SK-N-SH (cell line): ENCODE measurements at regions not wholly inside any gene's neighbourhood (a gene's known extent, or its start where the extent isn't known, plus 50 kb on each side); places are given as distances from the start of the nearest gene placed in this dataset.

Experiments used
- CTCF ChIA-PET: fragments of 300-600, 350-600 bp; formaldehyde crosslinking; extraction: SDS; loops from one replicate; lab custom pipeline; 2021; lab: Yijun Ruan, JAX
- POLR2A ChIA-PET: fragments of 350-600 bp; sonication (Branson Sonifier 250); formaldehyde crosslinking; extraction: SDS; loops from one replicate; lab custom pipeline; 2020; ENCODE audit warnings: antibody characterized with exemption, inconsistent platforms; lab: Yijun Ruan, JAX
- DNase-seq: peaks from one replicate; pipeline ENCODE4 v3.0.0; 2012
- H2AFZ ChIP-seq: fragments of 200-600 bp; sonication (generic); 2 replicates; pipeline ENCODE4 v1.8.1; 2016; ENCODE audit warnings: antibody characterized with exemption, mild to moderate bottlenecking, low read depth
- H3F3A ChIP-seq: fragments of 200-600 bp; sonication (generic); replicated peaks from 2 replicates; pipeline ENCODE3; 2016; ENCODE audit warnings: antibody characterized with exemption, mild to moderate bottlenecking; ENCODE audit not compliant: insufficient read depth
- H3K27ac ChIP-seq, 2 experiments: fragments of 200-500 bp in 1 of 2; fragments of 200-600 bp in 1 of 2; sonication (Bioruptor generic) in 1 of 2; sonication (generic), shearing (Covaris generic) in 1 of 2; 2 replicates each; pipeline versions ENCODE4 v1.5.1 to v1.6.1; 2014 to 2016; ENCODE audit warnings: low read depth in 2 of 2, inconsistent platforms in 1 of 2, low read length in 1 of 2, mild to moderate bottlenecking in 1 of 2, mixed read lengths in 1 of 2
- H3K27me3 ChIP-seq: fragments of 200-600 bp; sonication (generic), shearing (Covaris generic); 2 replicates; pipeline ENCODE4 v1.6.1; 2016; ENCODE audit warnings: mixed run types; ENCODE audit not compliant: insufficient read depth
- H3K36me3 ChIP-seq, 2 experiments: fragments of 200-500 bp in 1 of 2; fragments of 200-600 bp in 1 of 2; sonication (Bioruptor generic) in 1 of 2; sonication (generic) in 1 of 2; replicated peaks in 1 of 2; 2 replicates each; pipeline versions ENCODE3 to v1.5.1; 2014 to 2016; ENCODE audit warnings: low read length in 1 of 2, mild to moderate bottlenecking in 1 of 2; ENCODE audit not compliant: insufficient read depth in 2 of 2, control insufficient read depth in 1 of 2
- H3K4me1 ChIP-seq, 2 experiments: fragments of 200-500 bp in 1 of 2; fragments of 200-600 bp in 1 of 2; sonication (Bioruptor generic) in 1 of 2; sonication (generic), shearing (Covaris generic) in 1 of 2; 2 replicates each; pipeline versions ENCODE4 v1.5.1 to v1.6.1; 2014 to 2016; ENCODE audit warnings: low read depth in 1 of 2, low read length in 1 of 2, mixed run types in 1 of 2; ENCODE audit not compliant: insufficient read depth in 2 of 2, control insufficient read depth in 1 of 2
- H3K4me2 ChIP-seq: fragments of 200-600 bp; sonication (generic), shearing (Covaris generic); 2 replicates; pipeline ENCODE4 v1.6.1; 2017; ENCODE audit warnings: mixed run types
- H3K4me3 ChIP-seq, 2 experiments: fragments of 200-500 bp in 1 of 2; fragments of 200-600 bp in 1 of 2; sonication (Bioruptor generic) in 1 of 2; sonication (generic), shearing (Covaris generic) in 1 of 2; 2 replicates each; pipeline versions ENCODE4 v1.5.1 to v1.8.1; 2014 to 2016; ENCODE audit warnings: low read depth in 2 of 2, inconsistent platforms in 1 of 2, low read length in 1 of 2, mild to moderate bottlenecking in 1 of 2, mixed read lengths in 1 of 2, moderate library complexity in 1 of 2
- H3K79me2 ChIP-seq: fragments of 200-600 bp; sonication (generic); 2 replicates; pipeline ENCODE4 v1.8.1; 2017; ENCODE audit warnings: mild to moderate bottlenecking; ENCODE audit not compliant: insufficient read depth
- H3K9ac ChIP-seq: fragments of 200-600 bp; sonication (generic); 2 replicates; pipeline ENCODE4 v1.6.1; 2017; ENCODE audit warnings: mixed run types
- H3K9me2 ChIP-seq: fragments of 200-600 bp; sonication (generic); 2 replicates; pipeline ENCODE4 v1.6.1; 2017; ENCODE audit warnings: mixed run types
- H3K9me3 ChIP-seq: fragments of 200-600 bp; sonication (generic); 2 replicates; pipeline ENCODE4 v1.6.1; 2017; ENCODE audit warnings: mixed run types, mild to moderate bottlenecking, moderate library complexity
- H4K20me1 ChIP-seq: fragments of 200-600 bp; sonication (generic); 2 replicates; pipeline ENCODE4 v1.6.1; 2017; ENCODE audit warnings: mild to moderate bottlenecking, mixed run types; ENCODE audit not compliant: insufficient read depth
- CHD2 ChIP-seq: fragments of 150-350 bp; IDR thresholded peaks from 2 replicates; pipeline ENCODE4 v1.6.1; 2018; ENCODE audit warnings: low read length; ENCODE audit not compliant: partially characterized antibody
- ELF1 ChIP-seq: IDR thresholded peaks from 2 replicates; pipeline ENCODE4 v1.4.0; 2012
- EP300 ChIP-seq, 2 experiments: IDR thresholded peaks; 2 replicates each; pipeline versions ENCODE4 v1.4.0 to v1.6.1; 2012; ENCODE audit warnings: borderline replicate concordance in 1 of 2, low read depth in 1 of 2, low read length in 1 of 2
- FOSL2 ChIP-seq: IDR thresholded peaks from 2 replicates; pipeline ENCODE4 v1.4.0; 2012; ENCODE audit warnings: low read depth, mild to moderate bottlenecking, moderate library complexity, borderline replicate concordance
- FOXJ3 ChIP-seq: sonication (generic); formaldehyde crosslinking; IDR thresholded peaks from 2 replicates; pipeline ENCODE4 v1.5.1; 2020; ENCODE audit warnings: mild to moderate bottlenecking, missing genetic modification reagents
- GABPA ChIP-seq: IDR thresholded peaks from 2 replicates; pipeline ENCODE4 v1.4.0; 2012; ENCODE audit warnings: low read depth, mild to moderate bottlenecking
- GATA2 ChIP-seq: sonication (generic); formaldehyde crosslinking; IDR thresholded peaks from 2 replicates; pipeline ENCODE4 v1.5.0; 2020; ENCODE audit warnings: mild to moderate bottlenecking, missing genetic modification reagents
- IRF3 ChIP-seq: fragments of 150-350 bp; IDR thresholded peaks from 2 replicates; pipeline ENCODE4 v1.6.1; 2016; ENCODE audit warnings: mild to moderate bottlenecking, low read depth, low read length
- NFIC ChIP-seq: IDR thresholded peaks from 2 replicates; pipeline ENCODE4 v1.4.0; 2012; ENCODE audit warnings: borderline replicate concordance
- RCOR1 ChIP-seq: fragments of 150-350 bp; IDR thresholded peaks from 2 replicates; pipeline ENCODE4 v1.6.1; 2017; ENCODE audit warnings: antibody characterized with exemption, low read length
- REST ChIP-seq: IDR thresholded peaks from 2 replicates; pipeline ENCODE4 v1.6.1; 2012; ENCODE audit warnings: mild to moderate bottlenecking, low read depth, low read length, moderate library complexity
- RFX5 ChIP-seq: IDR thresholded peaks from 2 replicates; pipeline ENCODE4 v1.6.1; 2012; ENCODE audit warnings: mild to moderate bottlenecking, improper control_type of control experiment, low read length
- RXRA ChIP-seq: IDR thresholded peaks from 2 replicates; pipeline ENCODE4 v1.4.0; 2012; ENCODE audit warnings: low read depth, mild to moderate bottlenecking, borderline replicate concordance
- SMC3 ChIP-seq: IDR thresholded peaks from 2 replicates; pipeline ENCODE4 v1.6.1; 2012; ENCODE audit warnings: low read depth, low read length, improper control_type of control experiment
- TAF1 ChIP-seq: IDR thresholded peaks from 2 replicates; pipeline ENCODE4 v1.6.1; 2012; ENCODE audit warnings: low read depth, mild to moderate bottlenecking, low read length, moderate library complexity, borderline replicate concordance
- TCF12 ChIP-seq: IDR thresholded peaks from 2 replicates; pipeline ENCODE4 v1.4.0; 2012
- TEAD4 ChIP-seq: IDR thresholded peaks from 2 replicates; pipeline ENCODE4 v1.4.0; 2012; ENCODE audit warnings: mild to moderate bottlenecking, borderline replicate concordance; ENCODE audit not compliant: insufficient read depth
- USF2 ChIP-seq: fragments of 150-350 bp; IDR thresholded peaks from 2 replicates; pipeline ENCODE4 v1.6.1; 2017; ENCODE audit warnings: antibody characterized with exemption, low read length, low read depth, borderline replicate concordance
- YY1 ChIP-seq: IDR thresholded peaks from 2 replicates; pipeline ENCODE4 v1.4.0; 2012; ENCODE audit warnings: low read depth, mild to moderate bottlenecking
- WGBS: methylation state at CpG from one replicate; pipeline ENCODE4 v1.1.6; 2017; ENCODE audit warnings: low lambda C conversion rate; 5-methylcytosine and 5-hydroxymethylcytosine counted together

DNA sequence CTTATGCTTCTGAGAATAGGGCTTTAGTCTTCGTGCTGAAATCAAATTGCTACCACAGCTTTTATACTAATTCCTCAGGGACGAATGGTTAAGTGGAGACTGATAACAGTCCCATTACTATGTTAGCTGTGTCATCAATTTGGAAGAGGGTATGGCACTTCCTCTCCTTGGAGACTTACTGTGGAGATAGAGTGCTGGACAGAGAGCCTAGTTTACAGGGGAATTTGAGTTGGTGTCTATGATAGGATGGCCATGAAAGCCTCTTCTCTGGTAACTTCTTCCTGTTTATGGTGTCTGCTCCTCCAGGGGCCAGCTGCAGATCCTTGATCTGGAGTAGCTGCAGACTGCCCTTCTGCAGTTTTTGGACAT lies 167.7 kb downstream of the ZNF518B start:
- Histone ChIP-seq H3K27ac (no peak overlapping the region), H3K4me1 (no peaks in the 10 kb centered on the region), H3K4me3 (no peak overlapping the region), H3K79me2 (no peaks in the 10 kb centered on the region), H3K4me2 (no peak overlapping the region), H2AFZ (no peak overlapping the region), H3K27me3 (no peaks in the 10 kb centered on the region), H4K20me1 (no peaks in the 10 kb centered on the region), H3K9me3 (no peaks in the 10 kb centered on the region), H3K9ac (no peak overlapping the region), H3K9me2 (no peaks in the 10 kb centered on the region), H3K36me3 (no peaks in the 10 kb centered on the region), H3F3A (no peaks in the 10 kb centered on the region)
- WGBS, result 0% methylated on average over 2 of the region's 2 CpGs
- no peak for DNase-seq
- TF ChIP-seq CHD2, result no peak
- no peak for TF ChIP-seq TAF1
- TF ChIP-seq FOSL2, result no peak
- no peak for TF ChIP-seq GATA2 (CRISPR knock-in tag)
- no peak for TF ChIP-seq RFX5
- no peak for TF ChIP-seq FOXJ3 (CRISPR knock-in tag)
- ChIA-PET POLR2A (no interaction called here), CTCF (no interaction called here)

DNA sequence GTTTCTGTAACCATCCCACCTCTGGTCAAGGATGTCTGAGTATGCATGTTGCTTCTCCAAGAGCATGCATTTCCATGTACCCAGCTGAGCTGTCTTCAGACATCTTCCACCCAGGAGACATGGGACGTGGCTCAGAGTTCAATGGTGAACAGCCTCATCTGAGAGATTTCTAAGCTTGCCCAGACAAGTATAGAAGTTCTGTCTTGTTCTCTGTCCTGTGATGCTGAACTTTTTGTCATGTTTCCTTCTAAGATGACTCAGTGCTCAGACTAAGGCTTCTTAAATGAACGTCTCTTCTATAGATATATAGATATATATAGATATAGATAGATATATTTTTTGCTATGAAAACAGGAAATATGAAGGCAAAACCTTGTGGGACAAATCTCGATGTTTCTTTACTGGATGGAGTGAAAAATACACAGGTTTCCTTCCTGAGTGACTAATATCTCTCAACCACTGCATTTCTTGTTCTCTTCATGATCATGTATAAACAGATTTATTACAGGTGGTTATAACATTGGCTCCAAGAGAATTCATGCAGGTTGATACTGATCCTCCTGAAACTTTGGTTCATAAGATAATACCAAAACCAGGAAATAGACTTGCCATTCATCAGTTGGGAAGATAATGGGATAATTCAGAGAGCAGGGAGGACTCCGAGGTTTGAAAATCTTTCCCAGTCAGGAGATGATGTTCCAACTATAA lies 168.2 kb downstream of the ZNF518B start:
- POLR2A ChIA-PET, result no interaction called here

More for the DNA sequence above, 168.2 kb downstream of the ZNF518B start:
- DNase-seq, result no peak
- H3F3A ChIP-seq, result no peaks in the 10 kb centered on the region
- no peaks in the 10 kb centered on the region for H3K79me2 ChIP-seq
- H3K4me2 ChIP-seq, result no peak overlapping the region
- H3K4me3 ChIP-seq, result no peak overlapping the region
- no peak overlapping the region for H3K9ac ChIP-seq
- H3K4me1 ChIP-seq, result no peaks in the 10 kb centered on the region
- H4K20me1 ChIP-seq, result no peaks in the 10 kb centered on the region
- under 1% methylated on average over 4 of the region's 4 CpGs for WGBS
- H3K9me3 ChIP-seq, result no peaks in the 10 kb centered on the region
- CTCF ChIA-PET, result no interaction called here
- no peak for TF ChIP-seq CHD2
- TF ChIP-seq FOXJ3 (CRISPR knock-in tag), result no peak
- TF ChIP-seq ELF1, result no peak
- no peak for TF ChIP-seq REST
- no peak for TF ChIP-seq YY1
- TF ChIP-seq USF2, result no peak
- no peak for TF ChIP-seq IRF3
- TF ChIP-seq GABPA, result no peak
- no peak for TF ChIP-seq SMC3
- no peak for TF ChIP-seq GATA2 (CRISPR knock-in tag)
- TF ChIP-seq TCF12, result no peak
- TF ChIP-seq EP300 (IDR thresholded peaks at IDR 0.05; ENCODE audit: borderline replicate concordance in 1 of 2, low read depth in 1 of 2, low read length in 1 of 2), result no peak
- no peak for TF ChIP-seq RXRA
- no peak for TF ChIP-seq RCOR1
- TF ChIP-seq TAF1, result no peak
- TF ChIP-seq RFX5, result no peak
- TF ChIP-seq TEAD4, result no peak
- TF ChIP-seq NFIC, result no peak
- no peaks in the 10 kb centered on the region for H3K9me2 ChIP-seq
- no peak overlapping the region for H2AFZ ChIP-seq
- no peaks in the 10 kb centered on the region for H3K36me3 ChIP-seq
- no peak overlapping the region for H3K27ac ChIP-seq
- H3K27me3 ChIP-seq, result no peaks in the 10 kb centered on the region
